HG03571 (cell line): ENCODE measurements at regions not wholly inside any gene's neighbourhood (a gene's known extent, or its start where the extent isn't known, plus 50 kb on each side); places are given as distances from the start of the nearest gene placed in this dataset.
"Not testable (repeated sequence)": the region's sequence is repeated elsewhere in the genome, so short reads cannot be mapped to it uniquely, and the experiment has no call there.

ENCODE experiments used
- ATAC-seq: cut with Tn5 transposase; IDR thresholded peaks from one replicate; pipeline ENCODE4 v1.9.1; 2021; ENCODE audit not compliant: unreplicated experiment

GRCh38 chr10:64007157-64007556 is 486.0 kb downstream of the REEP3 start:
- ATAC-seq: no peak

GRCh38 chr10:64010711-64011110 is 489.5 kb downstream of the REEP3 start:
- no peak for ATAC-seq

- ATAC-seq: no peak
These were observed 490.9 kb downstream of the REEP3 start for GRCh38 chr10:64011912-64012714.

- ATAC-seq: no peak
These were observed 493.1 kb downstream of the REEP3 start for GRCh38 chr10:64014281-64014680.

- ATAC-seq: no peak
These were observed 502.8 kb downstream of the REEP3 start for GRCh38 chr10:64023926-64024470.

- ATAC-seq: no peak
These were observed 512.5 kb downstream of the REEP3 start for GRCh38 chr10:64033711-64034110.

- no peak for ATAC-seq
These were observed 515.2 kb downstream of the REEP3 start for GRCh38 chr10:64036321-64036930.

- ATAC-seq: no peak
These were observed 516.0 kb downstream of the REEP3 start for GRCh38 chr10:64037071-64037661.

GRCh38 chr10:64038107-64038506 is 516.9 kb downstream of the REEP3 start:
- no peak for ATAC-seq

GRCh38 chr10:64039198-64039597 is 518.0 kb downstream of the REEP3 start:
- no peak for ATAC-seq

GRCh38 chr10:64040781-64041180 is 519.6 kb downstream of the REEP3 start:
- ATAC-seq: peak; percentile 18

- peak; percentile 91 for ATAC-seq
These were observed 520.2 kb downstream of the REEP3 start for GRCh38 chr10:64041185-64041988.

- no peak for ATAC-seq
These were observed 520.8 kb downstream of the REEP3 start for GRCh38 chr10:64041989-64042490.

GRCh38 chr10:64044098-64044497 is 522.9 kb downstream of the REEP3 start:
- ATAC-seq: no peak

GRCh38 chr10:64044957-64045632 is 523.9 kb downstream of the REEP3 start:
- not testable (repeated sequence) for ATAC-seq

- ATAC-seq: no peak
These were observed 533.2 kb downstream of the REEP3 start for GRCh38 chr10:64054392-64054791.

- no peak for ATAC-seq
These were observed 538.7 kb downstream of the REEP3 start for GRCh38 chr10:64059884-64060283.

GRCh38 chr10:64060389-64060788 is 539.2 kb downstream of the REEP3 start:
- no peak for ATAC-seq

GRCh38 chr10:64062793-64063192 is 541.6 kb downstream of the REEP3 start:
- ATAC-seq: no peak

- ATAC-seq: no peak
These were observed 545.9 kb downstream of the REEP3 start for GRCh38 chr10:64067009-64067606.
